Mucosa of descending colon (tissue), 3 donors: ENCODE measurements at regions not wholly inside any gene's neighbourhood (a gene's known extent, or its start where the extent isn't known, plus 50 kb on each side); places are given as distances from the start of the nearest gene placed in this dataset.

ENCODE experiments used
- ATAC-seq: fragments of 200-7000 bp; cut with Tn5 transposase; one replicate; pipeline ENCODE4 v1.9.1; 2020; ENCODE audit warnings: mild to moderate bottlenecking, moderate library complexity
- DNase-seq, 3 donors: peaks; one replicate each; pipeline ENCODE4 v3.0.0-alpha.2; 2020
- H3K36me3 ChIP-seq: fragments of 200-600 bp; one replicate; pipeline ENCODE4 v1.8.0; 2021; ENCODE audit warnings: low read depth, mild to moderate bottlenecking
- H3K4me1 ChIP-seq: fragments of 200-600 bp; one replicate; pipeline ENCODE4 v1.8.0; 2021; ENCODE audit warnings: low read depth, mild to moderate bottlenecking
- H3K4me3 ChIP-seq: fragments of 200-600 bp; one replicate; pipeline ENCODE4 v1.8.0; 2021; ENCODE audit warnings: mild to moderate bottlenecking
- H3K9me3 ChIP-seq: fragments of 200-600 bp; one replicate; pipeline ENCODE4 v1.8.0; 2021; ENCODE audit warnings: mild to moderate bottlenecking
- intact Hi-C, 2 donors: fragments of 100-400 bp; cut with DNase I in 1 of 2; cut with micrococcal nuclease in 1 of 2; formaldehyde crosslinking; loops; one replicate each; pipeline versions ENCODE4 v1.11.0 to v1.11.1; 2022; cut with DNase I, micrococcal nuclease
- TF ChIP-seq, protein P1 (sequence below): fragments of 200-600 bp; IDR thresholded peaks from one replicate; pipeline ENCODE4 v1.8.0; 2022; ENCODE audit warnings: antibody characterized with exemption, mild to moderate bottlenecking
- donor health status: DM: no; HTN: no; CAD: no; lungs with moderate emphysema.
- donor health status: DM: no; HTN: no; CAD: no.
- donor health status: DM: no; HTN: yes; CAD: no.

DNA sequence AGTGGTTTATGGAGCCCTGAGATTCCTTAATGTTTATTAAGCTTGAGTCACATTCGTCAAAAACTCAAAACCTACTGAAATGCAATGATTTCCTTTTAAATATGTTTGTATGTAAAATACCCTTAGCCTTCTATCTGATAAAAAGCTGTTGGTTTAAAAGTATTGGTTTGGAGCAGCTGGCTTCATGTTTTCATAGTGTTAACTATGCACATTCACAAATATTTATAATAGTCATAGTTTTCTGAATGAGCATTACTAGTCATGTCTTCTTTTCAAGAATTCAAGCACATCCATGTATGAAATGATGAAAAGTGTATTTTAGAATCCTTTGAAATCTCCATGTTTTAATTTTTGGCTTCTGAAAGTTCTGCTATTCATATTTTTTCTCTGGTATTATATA is 558.6 kb downstream of the UTRN start:
- no peak for DNase-seq
- Histone ChIP-seq H3K4me1 (no peaks in the 10 kb centered on the region), H3K4me3 (no peak overlapping the region), H3K36me3 (no peaks in the 10 kb centered on the region), H3K9me3 (no peaks in the 10 kb centered on the region)
- ATAC-seq = no peak
- TF ChIP-seq, protein P1, sequence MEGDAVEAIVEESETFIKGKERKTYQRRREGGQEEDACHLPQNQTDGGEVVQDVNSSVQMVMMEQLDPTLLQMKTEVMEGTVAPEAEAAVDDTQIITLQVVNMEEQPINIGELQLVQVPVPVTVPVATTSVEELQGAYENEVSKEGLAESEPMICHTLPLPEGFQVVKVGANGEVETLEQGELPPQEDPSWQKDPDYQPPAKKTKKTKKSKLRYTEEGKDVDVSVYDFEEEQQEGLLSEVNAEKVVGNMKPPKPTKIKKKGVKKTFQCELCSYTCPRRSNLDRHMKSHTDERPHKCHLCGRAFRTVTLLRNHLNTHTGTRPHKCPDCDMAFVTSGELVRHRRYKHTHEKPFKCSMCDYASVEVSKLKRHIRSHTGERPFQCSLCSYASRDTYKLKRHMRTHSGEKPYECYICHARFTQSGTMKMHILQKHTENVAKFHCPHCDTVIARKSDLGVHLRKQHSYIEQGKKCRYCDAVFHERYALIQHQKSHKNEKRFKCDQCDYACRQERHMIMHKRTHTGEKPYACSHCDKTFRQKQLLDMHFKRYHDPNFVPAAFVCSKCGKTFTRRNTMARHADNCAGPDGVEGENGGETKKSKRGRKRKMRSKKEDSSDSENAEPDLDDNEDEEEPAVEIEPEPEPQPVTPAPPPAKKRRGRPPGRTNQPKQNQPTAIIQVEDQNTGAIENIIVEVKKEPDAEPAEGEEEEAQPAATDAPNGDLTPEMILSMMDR = no peak
- intact Hi-C loops = no loop called here

DNA sequence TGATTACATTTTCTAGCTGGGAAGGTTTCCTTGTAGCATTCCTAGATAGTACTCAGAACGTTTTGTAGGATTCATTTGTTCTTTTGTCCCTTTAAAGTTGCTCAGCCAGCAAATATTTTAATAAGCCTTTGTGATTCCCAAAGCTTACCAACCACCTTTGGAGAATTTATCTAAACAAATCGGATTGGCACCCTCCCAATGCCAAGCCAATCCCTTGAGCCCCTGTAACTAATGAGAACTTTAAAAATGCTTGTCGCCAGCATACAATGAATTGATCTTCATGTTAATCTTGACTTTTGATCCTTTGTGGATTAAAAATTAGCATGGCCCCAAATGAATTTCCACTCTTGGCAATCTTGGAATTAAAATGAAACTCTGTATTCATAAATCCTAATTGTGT is 559.5 kb downstream of the UTRN start:
- no peaks in the 10 kb centered on the region for H3K36me3 ChIP-seq
- intact Hi-C loops = no loop called here
- no peak overlapping the region for H3K4me3 ChIP-seq
- DNase-seq (no peak), ATAC-seq (no peak)
- no peaks in the 10 kb centered on the region for H3K9me3 ChIP-seq
- TF ChIP-seq, protein P1 = no peak
- no peaks in the 10 kb centered on the region for H3K4me1 ChIP-seq

DNA sequence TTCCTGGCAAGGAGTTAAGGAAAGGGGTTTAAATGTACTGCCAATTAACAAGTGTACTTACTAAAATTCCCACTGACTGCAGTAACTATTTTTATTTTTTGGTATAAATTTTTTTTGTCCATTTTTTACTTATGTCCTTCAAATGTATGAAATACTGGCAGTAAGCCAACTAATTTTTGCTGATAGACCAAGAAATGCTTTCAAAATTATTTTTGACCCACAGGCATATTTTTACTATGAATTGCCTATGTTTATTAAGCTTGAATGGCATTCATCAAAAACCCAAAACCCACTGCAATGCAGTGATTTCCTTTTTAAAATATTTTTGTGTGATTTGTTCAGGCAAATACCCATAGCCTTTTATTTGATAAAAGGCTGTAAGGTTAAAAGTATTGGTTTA is 560.1 kb downstream of the UTRN start:
- H3K4me1 ChIP-seq = no peaks in the 10 kb centered on the region
- no peaks in the 10 kb centered on the region for H3K9me3 ChIP-seq
- ATAC-seq (no peak), DNase-seq (no peak)
- H3K36me3 ChIP-seq = no peaks in the 10 kb centered on the region
- H3K4me3 ChIP-seq = no peak overlapping the region
- intact Hi-C loops = no loop called here
- TF ChIP-seq, protein P1 = no peak

DNA sequence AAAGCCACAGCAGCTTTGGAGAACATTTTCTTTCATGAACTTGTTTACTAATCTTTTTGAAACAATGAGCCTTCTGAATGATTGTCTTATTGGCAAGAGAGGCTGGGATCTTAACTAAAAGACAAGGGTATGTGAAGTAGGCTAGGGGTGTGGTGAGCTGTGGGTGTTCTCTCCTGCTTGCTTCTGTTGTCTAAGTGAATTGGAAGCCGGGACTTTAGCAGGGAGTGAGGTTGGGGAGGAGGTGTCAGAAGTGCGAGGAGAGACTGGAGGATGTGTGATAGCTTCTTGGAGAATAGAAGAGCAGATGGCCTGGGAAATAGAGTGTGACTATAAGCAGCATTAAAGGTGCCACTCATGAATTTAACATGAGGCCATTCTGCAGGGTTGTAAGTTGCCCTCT is 562.8 kb downstream of the UTRN start:
- no peaks in the 10 kb centered on the region for H3K9me3 ChIP-seq
- no peak overlapping the region for H3K4me3 ChIP-seq
- H3K4me1 ChIP-seq = no peaks in the 10 kb centered on the region
- DNase-seq = no peak
- no peak for ATAC-seq
- H3K36me3 ChIP-seq = no peaks in the 10 kb centered on the region
- TF ChIP-seq, protein P1 = no peak
- intact Hi-C loops = no loop called here

DNA sequence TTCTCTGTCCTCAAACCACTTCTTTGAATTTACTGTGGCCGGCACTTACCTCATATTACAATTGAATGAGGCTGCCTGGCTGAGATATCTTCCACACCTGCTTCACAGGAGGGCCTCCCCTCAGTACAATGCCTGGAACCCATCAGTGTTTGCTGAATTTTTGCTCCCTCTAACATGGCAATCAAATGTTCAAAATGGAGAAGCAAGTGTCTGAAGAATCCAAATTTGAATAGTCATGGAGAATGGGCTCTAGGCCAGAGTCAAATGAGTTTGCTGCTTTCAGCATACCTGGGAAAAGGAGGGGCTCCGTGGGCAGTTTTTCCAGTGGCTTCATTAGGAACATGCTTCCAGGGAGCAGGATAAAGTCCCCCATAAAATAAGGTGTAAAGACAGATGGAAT is 564.8 kb downstream of the UTRN start:
- Histone ChIP-seq H3K4me3 (no peak overlapping the region), H3K4me1 (no peaks in the 10 kb centered on the region), H3K9me3 (no peaks in the 10 kb centered on the region), H3K36me3 (no peaks in the 10 kb centered on the region)
- no peak for ATAC-seq
- intact Hi-C loops = no loop called here
- TF ChIP-seq, protein P1 = no peak
- DNase-seq = no peak

DNA sequence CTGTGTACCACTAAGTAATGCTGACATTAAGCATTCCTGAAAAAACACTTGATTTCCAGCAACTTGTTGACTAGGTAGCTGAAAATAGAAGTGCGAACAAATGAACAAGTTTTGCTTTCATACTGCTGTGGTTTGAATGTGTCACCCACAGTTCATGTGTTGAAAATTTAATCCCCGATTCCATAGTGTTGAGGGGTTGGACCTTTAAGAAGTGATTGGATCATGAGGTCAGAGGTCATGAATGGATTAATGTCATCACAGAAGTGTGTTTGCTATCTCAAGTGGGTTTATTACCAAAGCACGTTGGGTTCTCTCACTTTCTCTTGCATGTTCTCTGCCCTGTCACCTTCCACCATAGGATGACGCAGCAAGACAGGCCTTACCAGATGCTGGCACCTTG is 568.5 kb downstream of the UTRN start:
- no peaks in the 10 kb centered on the region for H3K36me3 ChIP-seq
- DNase-seq = no peak
- intact Hi-C loops = no loop called here
- H3K9me3 ChIP-seq = no peaks in the 10 kb centered on the region
- TF ChIP-seq, protein P1 = no peak
- no peaks in the 10 kb centered on the region for H3K4me1 ChIP-seq
- no peak for ATAC-seq
- no peak overlapping the region for H3K4me3 ChIP-seq
